Epithelial cell of prostate (primary cell): ENCODE measurements at regions not wholly inside any gene's neighbourhood (a gene's known extent, or its start where the extent isn't known, plus 50 kb on each side); places are given as distances from the start of the nearest gene placed in this dataset.
A peak's percentile ranks its signal among the peaks of the same experiment; 100 is the strongest.
"Not testable (repeated sequence)": the region's sequence is repeated elsewhere in the genome, so short reads cannot be mapped to it uniquely, and the experiment has no call there.

ENCODE experiments used
- DNase-seq: peaks from one replicate; pipeline ENCODE4 v3.0.0-alpha.2; 2011; ENCODE audit warnings: low read depth, low spot score
- H3K27ac ChIP-seq: fragments of 450-650 bp; 2 replicates; pipeline ENCODE4 v1.5.1; 2017; ENCODE audit warnings: mild to moderate bottlenecking

DNA sequence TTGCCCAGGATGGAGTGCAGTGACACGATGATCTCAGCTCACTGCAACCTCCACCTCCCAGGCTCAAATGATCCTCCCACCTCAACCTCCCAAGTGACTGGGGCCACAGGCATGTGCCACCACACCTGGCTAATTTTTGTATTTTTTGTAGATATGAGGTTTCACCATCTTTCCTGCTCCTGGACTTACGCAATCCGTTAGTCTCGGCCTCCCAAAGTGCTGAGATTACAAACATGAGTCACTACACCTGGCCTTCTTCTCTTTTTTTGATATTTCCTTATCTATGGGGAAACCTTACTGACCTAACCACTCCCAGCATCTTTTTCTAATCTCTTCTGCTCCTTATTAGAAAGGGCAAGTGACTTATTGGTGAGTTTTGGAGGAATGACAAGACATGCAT is 121.7 kb upstream of the CHORDC1 start:
- no peak for DNase-seq
- H3K27ac ChIP-seq = no peak overlapping the region

GRCh38 chr11:90343673-90344072 is 120.8 kb upstream of the CHORDC1 start:
- no peak overlapping the region for H3K27ac ChIP-seq
- DNase-seq = no peak

GRCh38 chr11:90341986-90342385 is 119.1 kb upstream of the CHORDC1 start:
- no peak overlapping the region for H3K27ac ChIP-seq

DNA sequence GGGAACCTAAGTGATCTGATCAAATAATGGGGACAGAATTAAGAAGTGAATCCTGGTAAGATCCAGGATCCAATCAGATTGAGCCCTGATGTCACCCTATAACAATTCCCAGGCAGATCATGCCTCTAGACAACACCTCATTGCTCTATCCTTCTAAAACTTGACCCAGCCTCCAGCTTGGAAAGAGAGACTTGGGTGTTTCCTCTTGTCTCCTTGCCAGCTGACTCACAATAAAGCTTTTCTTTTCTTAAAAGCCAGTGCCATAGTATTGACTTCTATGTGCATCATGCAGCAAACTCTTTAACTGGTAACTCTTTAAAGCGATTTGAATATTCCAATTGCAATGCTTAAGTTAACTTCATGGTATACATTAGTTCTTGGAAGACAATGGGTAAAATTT is 109.6 kb upstream of the CHORDC1 start:
- DNase-seq = peak; percentile 29
- H3K27ac ChIP-seq = no peak overlapping the region

More at GRCh38 chr11:90341986-90342385, 119.1 kb upstream of the CHORDC1 start:
- DNase-seq = no peak

DNA sequence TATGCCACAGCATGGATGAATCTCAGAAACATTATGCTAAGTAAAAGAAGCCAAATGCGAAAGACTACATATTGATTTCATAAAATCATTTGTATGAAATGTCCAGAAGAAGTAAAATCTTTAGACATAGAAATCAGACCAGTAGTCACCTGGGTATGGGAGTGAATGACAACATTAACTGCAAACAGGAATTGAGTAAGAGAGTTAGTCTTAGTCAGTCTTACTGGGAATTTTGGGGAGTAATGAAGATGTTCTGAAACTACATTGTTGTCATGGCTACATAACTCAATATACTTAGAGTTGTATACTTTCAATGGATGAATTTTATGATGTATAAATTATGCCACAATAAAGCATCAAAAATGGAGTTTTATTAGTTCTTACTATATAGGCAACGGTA is 107.8 kb upstream of the CHORDC1 start:
- DNase-seq = no peak
- H3K27ac ChIP-seq = no peak overlapping the region

GRCh38 chr11:90329043-90329442 is 106.2 kb upstream of the CHORDC1 start:
- no peak for DNase-seq
- H3K27ac ChIP-seq = no peak overlapping the region

- DNase-seq = no peak
- H3K27ac ChIP-seq = no peak overlapping the region
These were observed 103.8 kb upstream of the CHORDC1 start for GRCh38 chr11:90326647-90327046.

GRCh38 chr11:90323289-90323688 is 100.4 kb upstream of the CHORDC1 start:
- DNase-seq = no peak
- no peak overlapping the region for H3K27ac ChIP-seq

GRCh38 chr11:90321018-90321417 is 98.2 kb upstream of the CHORDC1 start:
- H3K27ac ChIP-seq = no peak overlapping the region
- no peak for DNase-seq

DNA sequence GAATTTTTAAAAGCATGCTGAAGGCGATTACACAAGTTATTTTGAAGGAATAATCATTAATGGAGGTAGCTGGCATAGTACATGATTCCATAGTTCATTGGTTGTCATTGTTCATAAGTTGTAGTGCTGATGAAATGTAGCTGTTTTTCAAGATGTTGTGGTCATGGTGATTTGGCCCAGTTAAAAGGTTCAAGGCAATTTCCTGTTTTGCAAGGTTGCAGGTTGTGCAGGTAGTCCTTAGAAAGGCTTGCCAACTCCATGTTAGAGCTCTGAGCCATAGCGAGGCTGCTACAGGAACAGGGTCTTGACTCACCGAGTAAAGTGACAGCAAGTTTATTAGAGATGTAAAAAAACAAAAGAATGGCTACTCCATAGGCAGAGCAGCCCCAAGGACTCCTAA is 95.8 kb upstream of the CHORDC1 start:
- no peak overlapping the region for H3K27ac ChIP-seq
- peak; percentile 2 for DNase-seq

DNA sequence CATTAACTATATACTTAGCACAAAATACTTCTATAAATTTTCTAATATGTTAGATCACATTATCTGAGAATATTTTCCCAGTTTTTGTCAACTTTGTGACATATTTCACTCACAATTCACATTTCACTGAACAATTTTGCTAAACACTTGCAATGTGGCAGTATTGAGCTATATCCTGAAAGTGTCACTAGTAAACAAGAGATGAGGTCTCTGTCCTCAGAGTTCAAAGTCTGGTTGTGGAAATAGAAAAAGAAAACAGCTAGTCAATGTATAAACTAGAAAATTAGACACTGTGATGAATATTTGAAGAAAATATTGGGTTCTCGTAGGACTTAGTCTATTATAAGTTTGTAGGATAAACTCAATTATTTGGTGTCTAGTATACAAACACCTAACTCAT is 87.4 kb upstream of the CHORDC1 start:
- no peak for DNase-seq
- H3K27ac ChIP-seq = no peak overlapping the region

GRCh38 chr11:90309693-90310092 is 86.8 kb upstream of the CHORDC1 start:
- no peak for DNase-seq
- H3K27ac ChIP-seq = no peak overlapping the region

- no peak for DNase-seq
- no peak overlapping the region for H3K27ac ChIP-seq
These were observed 71.7 kb upstream of the CHORDC1 start for GRCh38 chr11:90294526-90294925.

DNA sequence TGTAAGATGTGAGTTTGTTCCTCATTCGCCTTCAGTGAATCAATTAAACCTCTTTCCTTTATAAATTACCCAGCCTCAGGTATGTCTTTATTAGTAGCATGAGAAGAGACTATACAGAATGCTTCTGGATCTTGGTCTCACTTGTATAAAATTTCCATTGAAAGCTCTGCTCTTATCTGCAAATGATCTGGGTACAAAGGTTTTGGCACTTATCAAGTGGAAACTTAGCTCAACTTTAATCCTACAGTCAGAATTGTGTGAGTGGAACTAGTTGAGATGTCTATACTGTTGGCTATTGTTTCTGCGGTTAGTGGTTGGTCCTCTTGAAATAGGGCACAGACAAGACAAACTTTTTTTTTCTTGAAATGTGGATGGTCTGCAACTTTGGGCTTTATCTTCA is 71.2 kb upstream of the CHORDC1 start:
- no peak for DNase-seq
- no peak overlapping the region for H3K27ac ChIP-seq

DNA sequence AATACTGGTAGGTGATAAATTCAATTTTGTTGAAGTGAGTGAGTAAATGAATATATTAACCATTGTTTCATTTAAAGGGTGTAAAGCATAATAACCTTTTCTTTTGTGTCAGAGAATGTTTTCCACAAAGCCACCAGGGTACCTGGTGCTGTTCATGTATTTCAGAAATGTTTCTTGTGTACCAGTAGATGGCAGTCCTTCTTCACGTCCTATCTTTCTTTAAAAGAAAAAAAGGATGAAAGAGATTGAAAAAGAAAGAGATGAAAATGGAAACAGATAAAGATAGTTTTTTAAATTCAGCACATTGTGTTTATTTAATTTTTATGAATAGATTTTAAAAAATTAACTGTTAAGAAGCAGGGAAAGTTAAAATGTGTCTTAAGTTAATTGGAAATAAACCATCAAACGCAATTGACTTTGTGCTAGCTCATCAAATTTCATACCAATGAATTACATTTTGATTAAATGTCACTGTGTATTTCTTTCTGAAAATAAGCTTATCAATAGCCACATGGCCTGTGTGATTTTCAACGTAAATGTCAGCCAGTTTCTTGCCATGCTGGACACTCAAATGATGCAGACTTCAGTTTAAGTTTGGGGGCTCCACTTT is 65.5 kb upstream of the CHORDC1 start:
- H3K27ac ChIP-seq = no peak overlapping the region
- DNase-seq = no peak

DNA sequence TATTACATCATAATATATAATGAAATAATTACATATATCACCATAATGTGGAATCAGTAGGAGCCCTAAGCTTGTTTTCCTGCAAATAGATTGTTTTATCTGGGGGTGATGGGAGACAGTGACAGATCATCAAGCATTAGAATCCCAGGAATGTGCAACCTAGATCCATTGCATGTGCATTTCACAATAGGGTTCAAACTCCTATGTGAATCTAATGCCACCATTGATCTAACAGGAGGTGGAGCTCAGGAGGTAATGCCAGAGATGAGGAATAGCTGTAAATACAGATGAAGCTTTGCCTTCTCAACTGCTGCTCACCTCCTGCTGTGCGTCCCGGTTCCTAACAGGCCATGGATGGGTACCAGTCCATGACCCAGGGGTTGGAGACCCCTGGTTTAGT is 63.8 kb upstream of the CHORDC1 start:
- no peak overlapping the region for H3K27ac ChIP-seq
- no peak for DNase-seq

GRCh38 chr11:90284171-90284570 is 61.3 kb upstream of the CHORDC1 start:
- no peak for DNase-seq
- H3K27ac ChIP-seq = no peak overlapping the region

GRCh38 chr11:90282551-90283071 is 59.8 kb upstream of the CHORDC1 start:
- not testable (repeated sequence) for DNase-seq, H3K27ac ChIP-seq

DNA sequence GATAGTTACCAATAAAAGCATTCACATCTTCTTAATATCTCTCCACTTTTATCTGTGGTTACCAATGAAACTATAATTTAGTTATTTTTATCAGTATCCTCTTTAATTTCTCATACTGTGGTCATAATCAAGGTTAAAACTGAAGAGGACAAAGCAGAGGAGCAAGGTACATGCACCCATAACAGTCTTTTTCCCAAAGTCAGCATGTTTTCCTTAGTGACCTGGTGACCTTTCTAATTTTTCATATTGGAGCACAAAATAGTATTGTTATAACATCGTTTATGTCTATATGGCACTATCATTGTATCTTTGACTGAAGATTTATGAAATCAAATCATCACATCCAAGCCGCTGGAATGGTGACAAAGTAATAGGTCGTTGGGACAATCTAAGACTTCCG is 51.5 kb upstream of the CHORDC1 start:
- DNase-seq = no peak
- H3K27ac ChIP-seq = no peak overlapping the region
